LNCaP clone FGC (cell line): ENCODE measurements at regions not wholly inside any gene's neighbourhood (a gene's known extent, or its start where the extent isn't known, plus 50 kb on each side); places are given as distances from the start of the nearest gene placed in this dataset.

ENCODE experiments used
- DNase-seq: peaks from one replicate; pipeline ENCODE4 v3.0.0-alpha.2; 2011; ENCODE audit warnings: low read depth
- H3K4me3 ChIP-seq: 2 replicates; pipeline ENCODE4 v1.5.1; 2011; ENCODE audit warnings: mild to moderate bottlenecking, low read depth, low read length, control low read depth
- CTCF ChIP-seq: IDR thresholded peaks from 2 replicates; pipeline ENCODE4 v1.5.1; 2012; ENCODE audit warnings: mild to moderate bottlenecking; ENCODE audit not compliant: control insufficient read depth, insufficient read depth; ENCODE audit errors: extremely low read depth

GRCh38 chr18:23311351-23312121 lies 141.6 kb upstream of the RIOK3 start:
- no peak for DNase-seq
- no peak for TF ChIP-seq CTCF
- H3K4me3 ChIP-seq: no peak overlapping the region

- DNase-seq: no peak
- no peak for TF ChIP-seq CTCF
- H3K4me3 ChIP-seq: no peak overlapping the region
These were observed 139.7 kb upstream of the RIOK3 start for GRCh38 chr18:23313379-23313778.

GRCh38 chr18:23314672-23315071 lies 138.4 kb upstream of the RIOK3 start:
- TF ChIP-seq CTCF: no peak
- no peak for DNase-seq
- no peak overlapping the region for H3K4me3 ChIP-seq

- TF ChIP-seq CTCF: no peak
- no peak for DNase-seq
- no peak overlapping the region for H3K4me3 ChIP-seq
These were observed 136.8 kb upstream of the RIOK3 start for GRCh38 chr18:23316316-23316715.

- TF ChIP-seq CTCF: no peak
- DNase-seq: no peak
- no peak overlapping the region for H3K4me3 ChIP-seq
These were observed 136.1 kb upstream of the RIOK3 start for GRCh38 chr18:23316988-23317387.

- no peak for DNase-seq
- no peak for TF ChIP-seq CTCF
- no peak overlapping the region for H3K4me3 ChIP-seq
These were observed 135.0 kb upstream of the RIOK3 start for GRCh38 chr18:23317975-23318675.
